Cardiac muscle cell (in vitro differentiated cells and primary cell): ENCODE measurements at regions not wholly inside any gene's neighbourhood (a gene's known extent, or its start where the extent isn't known, plus 50 kb on each side); places are given as distances from the start of the nearest gene placed in this dataset.

Source experiments
- DNase-seq, 2 donors: peaks; one replicate each; pipeline versions ENCODE4 v3.0.0 to v3.0.0-alpha.2; 2010 to 2017; ENCODE audit warnings: low read depth in 1 of 2, low spot score in 1 of 2
- H3K27ac ChIP-seq: fragments of 200-600 bp; sonication (generic); 2 replicates; pipeline ENCODE4 v1.5.1; 2016
- H3K27me3 ChIP-seq: fragments of 200-600 bp; sonication (generic); 2 replicates; pipeline ENCODE4 v1.6.0; 2016; ENCODE audit warnings: control low read depth
- H3K36me3 ChIP-seq: fragments of 200-600 bp; sonication (generic); 2 replicates; pipeline ENCODE4 v1.5.1; 2016; ENCODE audit warnings: control low read depth
- H3K4me1 ChIP-seq: fragments of 200-600 bp; sonication (generic); 2 replicates; pipeline ENCODE4 v1.8.1; 2017; ENCODE audit warnings: low read depth, mild to moderate bottlenecking, mixed run types
- H3K4me3 ChIP-seq: fragments of 200-600 bp; sonication (generic); 2 replicates; pipeline ENCODE4 v1.5.1; 2016; ENCODE audit warnings: mild to moderate bottlenecking
- H3K9me3 ChIP-seq: fragments of 200-600 bp; sonication (generic); 2 replicates; pipeline ENCODE4 v1.5.1; 2017; ENCODE audit warnings: low read depth, mild to moderate bottlenecking, control low read depth
- CTCF ChIP-seq: IDR thresholded peaks from 2 replicates; pipeline ENCODE4 v1.5.1; 2012; ENCODE audit warnings: low read depth, mild to moderate bottlenecking, low read length

DNA sequence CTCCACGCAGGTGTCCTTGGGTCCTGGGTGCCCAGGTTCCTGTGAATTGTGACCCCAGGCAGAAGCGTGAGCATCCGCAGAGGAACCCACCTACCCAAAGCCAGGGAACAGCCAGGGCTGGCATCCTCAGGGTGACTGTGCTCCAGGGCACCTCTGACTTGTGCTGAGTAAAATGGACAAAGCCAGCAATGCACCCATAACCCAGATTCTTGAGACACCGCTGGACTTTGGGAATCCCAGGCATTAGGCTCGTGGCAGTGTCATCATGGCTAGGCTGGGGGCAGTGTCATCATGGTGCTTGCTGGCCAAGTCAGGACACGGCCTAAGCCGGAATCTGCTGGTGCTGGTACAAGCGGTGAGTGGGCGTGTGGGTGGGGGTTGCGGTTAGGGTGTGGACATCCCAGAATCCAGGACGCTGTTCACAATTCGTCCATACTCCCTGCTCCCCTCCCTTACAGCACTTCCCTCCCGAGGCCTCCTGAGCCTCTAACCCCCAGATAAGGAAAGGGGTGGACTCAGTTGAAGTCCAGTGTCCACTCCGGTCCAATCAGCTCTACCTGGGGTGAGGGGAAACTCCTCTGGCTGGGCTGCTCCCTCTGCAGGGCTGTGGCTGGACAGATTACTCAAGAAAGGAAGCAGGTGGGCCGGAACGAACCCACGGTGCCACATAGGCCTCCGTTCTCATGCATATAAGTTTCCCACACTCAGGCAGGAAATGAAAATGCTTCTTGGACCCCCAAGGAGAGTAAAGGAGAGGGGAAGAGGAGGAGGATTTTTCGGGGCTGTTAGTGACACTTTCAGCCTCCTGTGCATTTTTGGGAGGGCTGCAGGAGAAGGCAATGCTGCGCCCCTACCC lies 138.9 kb downstream of the SEC14L1 start:
- peak; percentile 1 for TF ChIP-seq CTCF
- DNase-seq, result peak; percentile 62 to 94
- H3K27me3 ChIP-seq, result peaks cover 17% of the 10 kb centered on the region
- H3K9me3 ChIP-seq, result no peaks in the 10 kb centered on the region
- H3K4me3 ChIP-seq, result no peak overlapping the region
- H3K36me3 ChIP-seq, result no peaks in the 10 kb centered on the region
- no peak overlapping the region for H3K27ac ChIP-seq
- H3K4me1 ChIP-seq, result peaks cover 20% of the 10 kb centered on the region

- Histone ChIP-seq H3K36me3 (no peaks in the 10 kb centered on the region), H3K27ac (no peak overlapping the region), H3K4me1 (peaks cover 20% of the 10 kb centered on the region), H3K4me3 (peak overlapping the region; percentile 49), H3K9me3 (no peaks in the 10 kb centered on the region), H3K27me3 (peaks cover 17% of the 10 kb centered on the region)
- DNase-seq, result peak in 1 of 2 donors; percentile 89
- no peak for TF ChIP-seq CTCF
Measured at GRCh38 chr17:77280304-77281121, 139.7 kb downstream of the SEC14L1 start.

DNA sequence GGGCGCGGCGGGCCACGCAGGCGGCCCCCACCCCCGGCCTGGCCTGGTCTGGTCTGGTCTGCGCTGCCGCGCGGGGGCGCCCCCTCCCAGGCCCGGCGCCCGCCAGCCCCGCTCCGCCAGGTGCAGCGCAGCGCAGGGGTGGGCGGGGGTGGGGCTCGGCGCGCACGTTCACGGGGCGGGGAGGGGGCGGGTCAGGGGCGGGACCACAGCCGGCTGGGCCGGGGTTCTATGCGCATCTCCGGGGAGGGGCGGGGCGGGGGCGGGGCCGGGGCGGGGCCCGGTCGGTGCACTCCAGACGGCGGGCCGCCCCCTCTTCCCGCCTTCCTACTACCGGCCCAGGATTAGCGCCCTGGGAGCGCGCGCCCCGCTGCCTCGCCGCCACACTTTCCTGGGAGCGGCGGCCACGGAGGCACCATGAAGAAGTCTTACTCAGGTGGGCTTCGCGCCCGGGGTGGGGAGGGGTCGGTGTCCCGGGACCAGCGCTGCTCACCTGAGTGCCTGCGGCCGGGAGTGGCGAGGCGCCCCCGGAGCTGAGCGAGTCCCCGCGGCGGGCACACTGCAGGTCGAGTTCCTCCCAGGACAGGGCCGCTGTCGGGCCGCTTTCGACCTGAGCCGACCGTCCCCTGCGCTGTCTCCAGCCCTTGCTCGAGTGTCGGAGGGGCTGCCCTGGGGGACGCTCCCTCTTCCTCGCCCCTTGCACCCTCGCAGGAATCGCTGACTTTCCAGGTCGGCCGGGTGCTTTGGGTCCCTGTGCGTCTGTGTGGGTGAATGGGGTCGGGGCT lies 140.5 kb downstream of the SEC14L1 start:
- Histone ChIP-seq H3K4me3 (peak overlapping the region; percentile 49), H3K4me1 (peaks cover 26% of the 10 kb centered on the region), H3K27ac (no peak overlapping the region), H3K9me3 (no peaks in the 10 kb centered on the region), H3K36me3 (no peaks in the 10 kb centered on the region), H3K27me3 (peaks cover 17% of the 10 kb centered on the region)
- TF ChIP-seq CTCF, result no peak
- DNase-seq, result peak; percentile 58 to 77

GRCh38 chr17:77281904-77282367 lies 141.2 kb downstream of the SEC14L1 start:
- peaks cover 17% of the 10 kb centered on the region for H3K27me3 ChIP-seq
- no peaks in the 10 kb centered on the region for H3K9me3 ChIP-seq
- H3K4me3 ChIP-seq, result peak overlapping the region; percentile 49
- no peak for TF ChIP-seq CTCF
- H3K4me1 ChIP-seq, result peaks cover 32% of the 10 kb centered on the region
- no peaks in the 10 kb centered on the region for H3K36me3 ChIP-seq
- H3K27ac ChIP-seq, result no peak overlapping the region
- peak in 1 of 2 donors; percentile 40 for DNase-seq
